IMR-90 (cell line): ENCODE measurements at regions not wholly inside any gene's neighbourhood (a gene's known extent, or its start where the extent isn't known, plus 50 kb on each side); places are given as distances from the start of the nearest gene placed in this dataset.

Experiments
- FOS ChIP-seq: fragments of 150-350 bp; IDR thresholded peaks from 2 replicates; pipeline ENCODE4 v1.6.1; 2016; ENCODE audit warnings: low read depth, low read length
- POLR2A ChIP-seq: IDR thresholded peaks from 2 replicates; pipeline ENCODE4 v1.6.1; 2012; ENCODE audit warnings: mild to moderate bottlenecking, low read depth, low read length
- RAD21 ChIP-seq: IDR thresholded peaks from 2 replicates; pipeline ENCODE4 v1.6.1; 2012; ENCODE audit warnings: low read length, improper control_type of control experiment
- TF ChIP-seq, protein P1 (sequence below): conservative IDR thresholded peaks from 2 replicates; pipeline ENCODE4 v1.5.1; 2012; ENCODE audit warnings: mild to moderate bottlenecking, low read depth, low read length, improper control_type of control experiment

DNA sequence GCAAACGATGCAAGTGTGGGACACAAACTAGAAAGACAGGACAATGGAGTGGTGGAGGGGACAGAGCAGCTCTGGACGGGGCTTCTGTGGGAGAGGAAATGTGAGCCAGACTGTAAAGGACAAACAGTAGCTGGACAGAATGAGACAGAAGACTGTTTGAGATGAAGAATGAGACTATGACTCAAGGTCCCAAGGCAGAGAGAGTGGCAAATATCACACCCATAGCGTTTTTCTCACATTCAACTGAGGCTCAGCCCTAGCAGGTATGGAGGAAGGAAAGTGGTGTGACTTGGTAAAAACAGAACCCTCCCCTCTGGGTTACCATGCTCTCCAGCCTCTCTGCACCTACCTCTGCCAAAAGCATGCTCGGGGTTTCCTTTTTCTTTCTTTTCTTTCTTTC lies 96.5 kb downstream of the RPL27A start:
- TF ChIP-seq POLR2A (no peak), FOS (no peak), RAD21 (no peak)
- TF ChIP-seq, protein P1, sequence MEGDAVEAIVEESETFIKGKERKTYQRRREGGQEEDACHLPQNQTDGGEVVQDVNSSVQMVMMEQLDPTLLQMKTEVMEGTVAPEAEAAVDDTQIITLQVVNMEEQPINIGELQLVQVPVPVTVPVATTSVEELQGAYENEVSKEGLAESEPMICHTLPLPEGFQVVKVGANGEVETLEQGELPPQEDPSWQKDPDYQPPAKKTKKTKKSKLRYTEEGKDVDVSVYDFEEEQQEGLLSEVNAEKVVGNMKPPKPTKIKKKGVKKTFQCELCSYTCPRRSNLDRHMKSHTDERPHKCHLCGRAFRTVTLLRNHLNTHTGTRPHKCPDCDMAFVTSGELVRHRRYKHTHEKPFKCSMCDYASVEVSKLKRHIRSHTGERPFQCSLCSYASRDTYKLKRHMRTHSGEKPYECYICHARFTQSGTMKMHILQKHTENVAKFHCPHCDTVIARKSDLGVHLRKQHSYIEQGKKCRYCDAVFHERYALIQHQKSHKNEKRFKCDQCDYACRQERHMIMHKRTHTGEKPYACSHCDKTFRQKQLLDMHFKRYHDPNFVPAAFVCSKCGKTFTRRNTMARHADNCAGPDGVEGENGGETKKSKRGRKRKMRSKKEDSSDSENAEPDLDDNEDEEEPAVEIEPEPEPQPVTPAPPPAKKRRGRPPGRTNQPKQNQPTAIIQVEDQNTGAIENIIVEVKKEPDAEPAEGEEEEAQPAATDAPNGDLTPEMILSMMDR, result no peak
